Fibroblast of pulmonary artery (primary cell): ENCODE measurements at regions not wholly inside any gene's neighbourhood (a gene's known extent, or its start where the extent isn't known, plus 50 kb on each side); places are given as distances from the start of the nearest gene placed in this dataset.

Experiments
- DNase-seq: peaks from one replicate; pipeline ENCODE4 v3.0.0-alpha.2; 2010; ENCODE audit warnings: low read depth
- H3K4me3 ChIP-seq: replicated peaks from 2 replicates; pipeline ENCODE4 v1.5.1; 2011; ENCODE audit warnings: low read depth, mild to moderate bottlenecking, control low read depth, low read length, moderate library complexity
- CTCF ChIP-seq: IDR thresholded peaks from 2 replicates; pipeline ENCODE4 v1.5.1; 2011; ENCODE audit warnings: mild to moderate bottlenecking, control low read depth, low read length, inconsistent platforms; ENCODE audit errors: missing control alignments

- TF ChIP-seq CTCF, result no peak
- no peak overlapping the region for H3K4me3 ChIP-seq
- DNase-seq, result no peak
Observed at GRCh38 chr12:18897823-18898222, 159.9 kb downstream of the CAPZA3 start.

GRCh38 chr12:18898470-18898869 is 160.6 kb downstream of the CAPZA3 start:
- DNase-seq, result no peak

GRCh38 chr12:18899162-18899561 is 161.2 kb downstream of the CAPZA3 start:
- DNase-seq, result no peak
- H3K4me3 ChIP-seq, result no peak overlapping the region
- TF ChIP-seq CTCF, result no peak

More at GRCh38 chr12:18898470-18898869, 160.6 kb downstream of the CAPZA3 start:
- H3K4me3 ChIP-seq, result no peak overlapping the region
- TF ChIP-seq CTCF, result no peak

GRCh38 chr12:18899678-18900317 is 161.9 kb downstream of the CAPZA3 start:
- no peak for TF ChIP-seq CTCF
- peak; percentile 48 for DNase-seq
- no peak overlapping the region for H3K4me3 ChIP-seq

- no peak overlapping the region for H3K4me3 ChIP-seq
- DNase-seq, result no peak
Observed at GRCh38 chr12:18905134-18905533, 167.2 kb downstream of the CAPZA3 start.

GRCh38 chr12:18906395-18906794 is 168.5 kb downstream of the CAPZA3 start:
- H3K4me3 ChIP-seq, result no peak overlapping the region
- no peak for DNase-seq
- TF ChIP-seq CTCF, result no peak

More at GRCh38 chr12:18905134-18905533, 167.2 kb downstream of the CAPZA3 start:
- TF ChIP-seq CTCF, result no peak

GRCh38 chr12:18907127-18907526 is 169.2 kb downstream of the CAPZA3 start:
- H3K4me3 ChIP-seq, result no peak overlapping the region
- TF ChIP-seq CTCF, result no peak
- DNase-seq, result no peak
